ENCODE measurements at regions not wholly inside any gene's neighbourhood (a gene's known extent, or its start where the extent isn't known, plus 50 kb on each side); places are given as distances from the start of the nearest gene placed in this dataset.

DNA sequence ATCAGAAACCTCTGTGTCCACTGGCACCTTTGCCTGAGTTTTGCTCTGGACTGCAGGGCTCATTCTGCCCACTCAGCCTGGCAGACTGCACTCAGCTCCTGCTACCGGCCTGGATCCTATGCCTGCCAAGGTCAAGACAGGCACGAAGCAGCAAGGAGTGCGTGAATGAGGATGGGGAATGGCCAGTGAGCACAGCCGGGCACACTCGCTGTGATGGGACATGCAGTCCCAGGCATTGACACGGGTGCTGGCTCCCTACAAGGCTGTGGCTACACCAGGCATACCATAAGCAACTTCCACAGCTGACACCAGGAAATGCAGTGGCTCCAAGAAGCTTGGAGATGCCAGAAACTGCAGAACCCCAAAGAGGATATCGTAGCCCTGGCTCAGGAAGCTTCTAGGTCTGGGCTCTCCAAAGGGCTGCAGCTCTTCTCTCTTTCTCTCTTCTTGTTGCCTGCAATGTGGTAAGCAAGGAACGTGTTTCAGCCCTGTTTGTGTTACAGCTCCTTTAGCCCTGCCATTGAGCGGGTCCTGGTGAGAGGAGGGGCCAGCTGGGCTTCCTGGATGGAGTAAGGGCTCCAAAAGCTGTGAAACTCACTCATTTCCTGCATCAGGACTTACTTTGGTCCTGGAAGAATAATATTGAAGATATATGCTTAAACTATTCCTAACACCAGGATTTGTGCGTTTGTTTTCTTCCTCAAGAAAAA lies 832.6 kb upstream of the SLITRK5 start:
- intact Hi-C loops (cut with DNase I), result no loop called here
- H3K27me3 ChIP-seq, result no peaks in the 10 kb centered on the region
- TF ChIP-seq, protein P1, sequence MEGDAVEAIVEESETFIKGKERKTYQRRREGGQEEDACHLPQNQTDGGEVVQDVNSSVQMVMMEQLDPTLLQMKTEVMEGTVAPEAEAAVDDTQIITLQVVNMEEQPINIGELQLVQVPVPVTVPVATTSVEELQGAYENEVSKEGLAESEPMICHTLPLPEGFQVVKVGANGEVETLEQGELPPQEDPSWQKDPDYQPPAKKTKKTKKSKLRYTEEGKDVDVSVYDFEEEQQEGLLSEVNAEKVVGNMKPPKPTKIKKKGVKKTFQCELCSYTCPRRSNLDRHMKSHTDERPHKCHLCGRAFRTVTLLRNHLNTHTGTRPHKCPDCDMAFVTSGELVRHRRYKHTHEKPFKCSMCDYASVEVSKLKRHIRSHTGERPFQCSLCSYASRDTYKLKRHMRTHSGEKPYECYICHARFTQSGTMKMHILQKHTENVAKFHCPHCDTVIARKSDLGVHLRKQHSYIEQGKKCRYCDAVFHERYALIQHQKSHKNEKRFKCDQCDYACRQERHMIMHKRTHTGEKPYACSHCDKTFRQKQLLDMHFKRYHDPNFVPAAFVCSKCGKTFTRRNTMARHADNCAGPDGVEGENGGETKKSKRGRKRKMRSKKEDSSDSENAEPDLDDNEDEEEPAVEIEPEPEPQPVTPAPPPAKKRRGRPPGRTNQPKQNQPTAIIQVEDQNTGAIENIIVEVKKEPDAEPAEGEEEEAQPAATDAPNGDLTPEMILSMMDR (IDR thresholded peaks at IDR 0.05), result no peak
- no peak for DNase-seq
- H3K4me3 ChIP-seq, result no peak overlapping the region
- H3K36me3 ChIP-seq, result no peaks in the 10 kb centered on the region
- H3K27ac ChIP-seq, result no peak overlapping the region
- H3K4me1 ChIP-seq, result no peaks in the 10 kb centered on the region
- H3K9me3 ChIP-seq, result no peaks in the 10 kb centered on the region
- H3K9ac ChIP-seq (ENCODE audit: low read depth in 2 of 2, low read length in 2 of 2), result no peak overlapping the region

DNA sequence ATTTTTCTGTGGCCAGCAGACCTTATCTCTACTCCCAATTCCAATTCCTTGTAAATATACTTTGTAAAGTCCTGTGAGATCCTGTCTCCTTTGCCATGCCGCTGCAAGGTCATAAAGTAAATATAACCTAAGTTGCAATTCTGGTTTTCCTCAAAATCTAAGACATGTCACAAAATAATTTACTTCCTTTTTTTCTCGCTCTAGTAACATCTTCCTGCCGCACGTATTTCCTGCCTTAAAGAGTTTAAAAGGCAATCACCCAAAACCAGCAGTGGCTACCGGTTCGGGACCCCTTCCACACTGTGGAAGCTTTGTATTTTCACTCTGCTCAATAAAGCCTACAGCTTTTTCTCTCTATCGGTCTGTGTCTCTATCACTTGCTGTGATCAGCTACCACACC lies 832.0 kb upstream of the SLITRK5 start:
- TF ChIP-seq, protein P1 (IDR thresholded peaks at IDR 0.05), result no peak
- H3K27ac ChIP-seq, result no peak overlapping the region
- intact Hi-C loops (cut with DNase I), result no loop called here
- no peak overlapping the region for H3K9ac ChIP-seq (ENCODE audit: low read depth in 2 of 2, low read length in 2 of 2)
- no peaks in the 10 kb centered on the region for H3K27me3 ChIP-seq
- DNase-seq, result no peak
- H3K4me3 ChIP-seq, result no peak overlapping the region
- H3K36me3 ChIP-seq, result no peaks in the 10 kb centered on the region
- H3K4me1 ChIP-seq, result no peaks in the 10 kb centered on the region
- no peaks in the 10 kb centered on the region for H3K9me3 ChIP-seq

DNA sequence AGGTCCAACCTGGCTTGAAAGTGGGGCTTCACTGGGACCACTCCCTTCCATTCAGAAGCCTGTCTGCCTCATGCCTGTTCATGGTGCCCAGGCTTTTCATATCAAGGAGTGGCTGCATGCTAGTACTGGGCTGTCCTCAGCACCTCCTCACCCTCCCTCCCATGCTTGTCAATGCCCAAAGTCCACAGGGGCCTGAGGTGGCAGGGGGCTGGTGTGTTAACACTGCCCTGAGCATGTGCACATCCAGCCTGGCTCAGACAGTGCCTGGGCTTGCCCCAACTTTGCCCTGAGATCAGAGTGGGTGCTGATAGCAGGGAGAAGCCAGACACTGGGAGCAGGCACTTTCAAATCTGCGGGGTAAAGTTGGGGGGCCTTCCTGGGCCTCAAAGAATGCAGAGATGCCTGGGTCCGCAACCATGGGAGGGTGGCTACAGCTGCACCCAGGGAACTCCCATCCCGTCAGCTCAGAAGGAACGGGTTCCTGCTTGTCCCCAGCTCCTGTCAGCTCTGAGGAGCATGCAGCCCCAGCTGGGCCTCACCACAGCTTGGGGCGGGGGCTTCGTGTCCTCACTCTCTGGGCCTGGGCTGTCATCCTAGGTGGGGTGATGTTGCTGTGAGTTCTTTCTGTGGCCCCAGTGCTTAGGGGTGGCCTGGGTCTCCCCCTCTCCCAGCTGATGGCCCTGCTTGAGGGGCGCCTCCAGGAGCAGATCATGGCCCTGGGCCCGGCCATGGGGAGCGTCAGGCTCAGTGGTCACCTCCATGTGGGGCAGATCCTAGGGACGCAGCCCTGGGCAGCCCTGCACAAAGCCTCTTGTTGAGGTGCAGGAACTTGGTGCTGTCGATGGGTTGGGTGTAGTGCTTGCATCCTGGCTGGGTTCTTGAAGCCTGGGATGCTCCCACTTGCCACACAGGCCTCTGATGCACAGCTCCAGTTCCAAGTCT lies 830.6 kb upstream of the SLITRK5 start:
- Histone ChIP-seq H3K9ac (ENCODE audit: low read depth in 2 of 2, low read length in 2 of 2) (no peak overlapping the region), H3K36me3 (no peaks in the 10 kb centered on the region), H3K4me3 (no peak overlapping the region), H3K27ac (no peak overlapping the region), H3K9me3 (no peaks in the 10 kb centered on the region), H3K4me1 (no peaks in the 10 kb centered on the region), H3K27me3 (no peaks in the 10 kb centered on the region)
- TF ChIP-seq, protein P1 (IDR thresholded peaks at IDR 0.05), result no peak
- intact Hi-C loops (cut with DNase I), result no loop called here
- DNase-seq, result no peak

GRCh38 chr13:86841264-86841663 lies 829.9 kb upstream of the SLITRK5 start:
- no peak for DNase-seq
- TF ChIP-seq, protein P1 (IDR thresholded peaks at IDR 0.05), result no peak
- Histone ChIP-seq H3K4me3 (no peak overlapping the region), H3K9me3 (no peaks in the 10 kb centered on the region), H3K4me1 (no peaks in the 10 kb centered on the region), H3K9ac (ENCODE audit: low read depth in 2 of 2, low read length in 2 of 2) (no peak overlapping the region), H3K27me3 (no peaks in the 10 kb centered on the region), H3K36me3 (no peaks in the 10 kb centered on the region), H3K27ac (no peak overlapping the region)
- intact Hi-C loops (cut with DNase I), result no loop called here

- DNase-seq, result no peak
- intact Hi-C loops (cut with DNase I), result no loop called here
- Histone ChIP-seq H3K27ac (no peak overlapping the region), H3K4me1 (no peaks in the 10 kb centered on the region), H3K27me3 (no peaks in the 10 kb centered on the region), H3K9me3 (no peaks in the 10 kb centered on the region), H3K4me3 (no peak overlapping the region), H3K36me3 (no peaks in the 10 kb centered on the region), H3K9ac (ENCODE audit: low read depth in 2 of 2, low read length in 2 of 2) (no peak overlapping the region)
- TF ChIP-seq, protein P1 (IDR thresholded peaks at IDR 0.05), result no peak
These were observed 824.7 kb upstream of the SLITRK5 start for GRCh38 chr13:86846501-86846900.

Data from colonic mucosa (tissue), 4 donors.